K562 (cell line): ENCODE measurements at regions not wholly inside any gene's neighbourhood (a gene's known extent, or its start where the extent isn't known, plus 50 kb on each side); places are given as distances from the start of the nearest gene placed in this dataset.
A peak's percentile ranks its signal among the peaks of the same experiment; 100 is the strongest.

Experiments used
- ATAC-seq: fragments of 200-7000 bp; cut with Tn5 transposase; 3 replicates; pipeline ENCODE4 v1.9.1; 2020; ENCODE audit warnings: moderate library complexity
- BruUV-seq: library from RNA; stranded (reverse); fragments of 400-500 nt; replicated peaks from 2 replicates; lab custom pipeline; 2021; lab: Mats Ljungman, UMichigan
- CTCF ChIA-PET: fragments of 300-600 bp; formaldehyde crosslinking; extraction: SDS; loops from one replicate; lab custom pipeline; 2021; ENCODE audit warnings: low intra/inter-chr PET ratio; lab: Yijun Ruan, JAX
- POLR2A ChIA-PET: fragments of 300-600, 350-650 bp; sonication (Branson Sonifier 250); formaldehyde crosslinking; extraction: SDS; loops from one replicate; lab custom pipeline; 2021; ENCODE audit warnings: antibody characterized with exemption, inconsistent platforms; lab: Yijun Ruan, JAX
- DNase-seq, 4 experiments: peaks; one replicate each; pipeline versions ENCODE4 v3.0.0 to v3.0.0-alpha.2; 2011 to 2018; ENCODE audit warnings: low spot score in 3 of 4, mixed read lengths in 3 of 4; ENCODE audit errors: extremely low read depth in 1 of 4
- FAIRE-seq: peaks from 2 replicates; lab custom pipeline; 2011; peaks lifted over from hg19 to GRCh38; lab: Jason Lieb, UNC
- H2AFZ ChIP-seq: 2 replicates; pipeline ENCODE4 v1.6.0; 2011; ENCODE audit warnings: low read depth, low read length, control low read depth, inconsistent platforms
- H3K27ac ChIP-seq: fragments of 200-600 bp; 3 replicates; pipeline ENCODE4 v1.8.0; 2011; ENCODE audit warnings: low read depth, mild to moderate bottlenecking, control low read depth, inconsistent platforms, low read length, moderate library complexity, mixed read lengths; ENCODE audit errors: extremely low read depth
- H3K27me3 ChIP-seq, 2 experiments: fragments of 300-600 bp in 1 of 2; 2 replicates in 1 of 2; 3 replicates in 1 of 2; pipeline versions ENCODE4 v1.6.0 to v1.8.0; 2011; ENCODE audit warnings: inconsistent platforms in 2 of 2, low read length in 2 of 2, mild to moderate bottlenecking in 1 of 2, mixed read lengths in 1 of 2, moderate library complexity in 1 of 2; ENCODE audit not compliant: control insufficient read depth in 2 of 2, insufficient read depth in 2 of 2
- H3K36me3 ChIP-seq: fragments of 300-600 bp; 3 replicates; pipeline ENCODE4 v1.8.0; 2011; ENCODE audit warnings: mild to moderate bottlenecking, low read length, inconsistent platforms; ENCODE audit not compliant: control insufficient read depth, insufficient read depth
- H3K4me1 ChIP-seq, 2 experiments: fragments of 200-600 bp in 1 of 2; replicated peaks in 1 of 2; 2 replicates in 1 of 2; 3 replicates in 1 of 2; pipeline versions ENCODE4 v1.5.1 to v1.8.0; 2011; ENCODE audit warnings: inconsistent platforms in 2 of 2, low read length in 2 of 2, mild to moderate bottlenecking in 1 of 2, mixed read lengths in 1 of 2, moderate library complexity in 1 of 2; ENCODE audit not compliant: control insufficient read depth in 2 of 2, insufficient read depth in 2 of 2
- H3K4me2 ChIP-seq: 2 replicates; pipeline ENCODE4 v1.6.1; 2011; ENCODE audit warnings: low read length, control low read depth, inconsistent platforms, mixed read lengths; ENCODE audit not compliant: insufficient read depth
- H3K4me3 ChIP-seq: fragments of 200-600 bp; sonication (generic), shearing (Covaris generic); 2 replicates; pipeline ENCODE4 v1.5.1; 2016; ENCODE audit warnings: control low read depth, inconsistent platforms
- H3K79me2 ChIP-seq: fragments of 200-600 bp; 3 replicates; pipeline ENCODE4 v1.8.0; 2011; ENCODE audit warnings: low read length, inconsistent platforms; ENCODE audit not compliant: control insufficient read depth, insufficient read depth
- H3K9ac ChIP-seq, 2 experiments: 2 replicates each; pipeline versions ENCODE4 v1.6.0 to v1.6.1; 2011; ENCODE audit warnings: low read depth in 2 of 2, low read length in 2 of 2, control low read depth in 1 of 2, inconsistent platforms in 1 of 2, mild to moderate bottlenecking in 1 of 2, mixed read lengths in 1 of 2; ENCODE audit not compliant: insufficient read depth in 1 of 2
- H3K9me1 ChIP-seq: one replicate; pipeline ENCODE4 v1.6.0; 2011; ENCODE audit warnings: inconsistent platforms, mild to moderate bottlenecking, low read length, moderate library complexity; ENCODE audit not compliant: control insufficient read depth, insufficient read depth
- H3K9me3 ChIP-seq: replicated peaks from 2 replicates; pipeline ENCODE4 v1.5.1; 2011; ENCODE audit warnings: low read depth, low read length, inconsistent platforms; ENCODE audit not compliant: control insufficient read depth, insufficient read depth
- H4K20me1 ChIP-seq: replicated peaks from 2 replicates; pipeline ENCODE4 v1.6.1; 2011; ENCODE audit warnings: low read length, inconsistent platforms, mixed read lengths; ENCODE audit not compliant: control insufficient read depth, insufficient read depth
- ARID1B ChIP-seq: fragments of 450-650 bp; IDR thresholded peaks from 2 replicates; pipeline ENCODE4 v1.6.1; 2016; ENCODE audit warnings: antibody characterized with exemption, mild to moderate bottlenecking, inconsistent platforms
- ARNT ChIP-seq, 2 experiments: fragments of 450-650 bp; IDR thresholded peaks; 2 replicates each; pipeline ENCODE4 v1.6.1; 2016; ENCODE audit warnings: mild to moderate bottlenecking in 1 of 2
- CBFA2T2 ChIP-seq: fragments of 450-650 bp; conservative IDR thresholded peaks from 2 replicates; pipeline ENCODE4 v1.6.1; 2017; ENCODE audit warnings: mild to moderate bottlenecking
- CBFA2T3 ChIP-seq: fragments of 450-650 bp; IDR thresholded peaks from 2 replicates; pipeline ENCODE4 v1.6.1; 2017
- CEBPB ChIP-seq: fragments of 450-650 bp; IDR thresholded peaks from 2 replicates; pipeline ENCODE4 v1.6.1; 2016; ENCODE audit warnings: missing genetic modification characterization, missing compliant biosample characterization
- CEBPG ChIP-seq, 3 experiments: fragments of 200-800 bp in 1 of 3; sonication (Bioruptor generic) in 1 of 3; sonication (generic) in 1 of 3; formaldehyde crosslinking in 1 of 3; IDR thresholded peaks in 2 of 3; conservative IDR thresholded peaks in 1 of 3; 2 replicates each; pipeline versions ENCODE4 v1.6.1 to v1.8.0; 2016 to 2022; ENCODE audit warnings: missing compliant biosample characterization in 2 of 3, missing genetic modification characterization in 2 of 3, mild to moderate bottlenecking in 1 of 3, missing genetic modification reagents in 1 of 3
- FOXJ3 ChIP-seq: sonication (generic); formaldehyde crosslinking; IDR thresholded peaks from 2 replicates; pipeline ENCODE4 v1.4.0; 2020; ENCODE audit warnings: mild to moderate bottlenecking, missing genetic modification reagents
- FOXP1 ChIP-seq: sonication (generic); formaldehyde crosslinking; IDR thresholded peaks from 2 replicates; pipeline ENCODE4 v1.8.0; 2022; ENCODE audit warnings: mild to moderate bottlenecking, missing genetic modification reagents
- HLTF ChIP-seq: fragments of 450-650 bp; IDR thresholded peaks from 2 replicates; pipeline ENCODE4 v1.6.1; 2016
- KLF1 ChIP-seq: fragments of 450-650 bp; IDR thresholded peaks from 2 replicates; pipeline ENCODE4 v1.6.1; 2016; ENCODE audit warnings: missing genetic modification characterization, missing compliant biosample characterization
- MEF2D ChIP-seq: conservative IDR thresholded peaks from 2 replicates; pipeline ENCODE4 v1.6.1; 2016; ENCODE audit warnings: low read depth, missing genetic modification characterization, missing compliant biosample characterization
- MEIS2 ChIP-seq: fragments of 450-650 bp; IDR thresholded peaks from 2 replicates; pipeline ENCODE4 v1.6.1; 2014; ENCODE audit warnings: mild to moderate bottlenecking; ENCODE audit not compliant: partially characterized antibody
- RCOR1 ChIP-seq, 2 experiments: IDR thresholded peaks; 2 replicates each; pipeline ENCODE4 v1.6.1; 2012; ENCODE audit warnings: low read depth in 2 of 2, low read length in 2 of 2, borderline replicate concordance in 1 of 2, improper control_type of control experiment in 1 of 2
- RUNX1 ChIP-seq: sonication (generic); IDR thresholded peaks from 2 replicates; pipeline ENCODE4 v1.6.1; 2016; ENCODE audit warnings: antibody characterized with exemption, low read depth
- SAFB ChIP-seq: fragments of 200-400 bp; formaldehyde crosslinking; IDR thresholded peaks from 2 replicates; pipeline ENCODE4 v1.6.1; 2017; ENCODE audit warnings: low read depth, low read length, borderline replicate concordance
- STAT6 ChIP-seq: sonication (generic); formaldehyde crosslinking; IDR thresholded peaks from 2 replicates; pipeline ENCODE4 v1.8.1; 2023; ENCODE audit warnings: mild to moderate bottlenecking, missing genetic modification reagents
- TAL1 ChIP-seq: fragments of 450-650 bp; IDR thresholded peaks from 2 replicates; pipeline ENCODE4 v1.6.1; 2016; ENCODE audit warnings: mild to moderate bottlenecking
- U2AF2 ChIP-seq: fragments of 200-400 bp; formaldehyde crosslinking; optimal IDR thresholded peaks from 2 replicates; pipeline ENCODE3; 2017; ENCODE audit warnings: low read depth, mild to moderate bottlenecking, low read length
- ZBTB17 ChIP-seq: fragments of 450-650 bp; formaldehyde crosslinking; IDR thresholded peaks from 2 replicates; pipeline ENCODE4 v1.4.0; 2020; ENCODE audit warnings: mild to moderate bottlenecking
- ZNF174 ChIP-seq: fragments of 250-450 bp; sonication (Bioruptor Pico); IDR thresholded peaks from 2 replicates; pipeline ENCODE4 v1.4.0; 2020; ENCODE audit warnings: mild to moderate bottlenecking
- ZNF217 ChIP-seq: sonication (generic); formaldehyde crosslinking; IDR thresholded peaks from 2 replicates; pipeline ENCODE4 v1.8.0; 2022; ENCODE audit warnings: mild to moderate bottlenecking, missing genetic modification reagents
- ZNF232 ChIP-seq: sonication (generic); formaldehyde crosslinking; IDR thresholded peaks from 2 replicates; pipeline ENCODE4 v1.8.0; 2022; ENCODE audit warnings: mild to moderate bottlenecking, missing genetic modification reagents
- ZNF740 ChIP-seq, 3 experiments: fragments of 200-800 bp in 1 of 3; sonication (Bioruptor generic) in 1 of 3; sonication (generic) in 1 of 3; formaldehyde crosslinking in 1 of 3; IDR thresholded peaks; 2 replicates each; pipeline versions ENCODE4 v1.6.1 to v1.8.0; 2016 to 2022; ENCODE audit warnings: mild to moderate bottlenecking in 2 of 3, missing compliant biosample characterization in 2 of 3, missing genetic modification characterization in 2 of 3, missing genetic modification reagents in 1 of 3
- WGBS: fragments of 100-300 bp; shearing (Covaris generic); methylation state at CpG from one replicate; pipeline ENCODE4 v1.1.6; 2016; ENCODE audit warnings: low coverage, mixed read lengths; ENCODE audit not compliant: insufficient coverage; ENCODE audit errors: missing lambda C conversion rate; 5-methylcytosine and 5-hydroxymethylcytosine counted together
- in situ Hi-C: fragments of 300-500 bp; cut with MboI; formaldehyde crosslinking; loops from 4 replicates; pipeline ENCODE4 v1.15.0; 2018; ENCODE audit warnings: inconsistent platforms, mixed read lengths
- intact Hi-C: fragments of 100-400 bp; cut with micrococcal nuclease; formaldehyde crosslinking; loops from 2 replicates; pipeline ENCODE4 v1.14.2; 2022

- Histone ChIP-seq H3K9me3 (no peaks in the 10 kb centered on the region), H3K4me1 (peaks cover 9 to 21% of the 10 kb centered on the region in 2 experiments; a peak in 4 of 5 replicates), H3K4me2 (no peak overlapping the region; the same call in 1 of the 2 replicates), H3K4me3 (no peak overlapping the region), H2AFZ (peak overlapping the region; percentile 66), H3K9ac (no peak overlapping the region), H3K9me1 (no peaks in the 10 kb centered on the region), H3K36me3 (no peaks in the 10 kb centered on the region), H3K79me2 (no peaks in the 10 kb centered on the region), H3K27me3 (no peaks in the 10 kb centered on the region), H4K20me1 (no peaks in the 10 kb centered on the region), H3K27ac (no peak overlapping the region)
- 22% methylated on average over 5 of the region's 5 CpGs for WGBS
- intact Hi-C loops (no loop called here), in situ Hi-C loops (no loop called here)
- FAIRE-seq (peak; percentile 51), DNase-seq (no peak), ATAC-seq (no peak; the same call in 1 of the 3 replicates)
- POLR2A ChIA-PET = interaction anchor here (1.1 kb wide), 1 partner anchor 11 kb away, joined by 3 read pairs; no protein-coding TSS in a partner anchor
- BruUV-seq = no TSS peak
- CTCF ChIA-PET = no interaction called here
- TF ChIP-seq U2AF2 (no peak), ZBTB17 (CRISPR knock-in tag) (no peak), ZNF174 (no peak), CBFA2T2 (peak; percentile 21; the same call in 1 of the 2 replicates), ZNF740 (CRISPR knock-in tag; IDR thresholded peaks at IDR 0.05) (no peak), ZNF740 (tag; IDR thresholded peaks at IDR 0.05) (no peak), SAFB (no peak), FOXJ3 (CRISPR knock-in tag) (no peak), ZNF217 (CRISPR knock-in tag) (no peak), RCOR1 (IDR thresholded peaks at IDR 0.05; ENCODE audit: borderline replicate concordance in 1 of 2, low read depth in 2 of 2, low read length in 2 of 2) (no peak), RUNX1 (no peak), HLTF (no peak), CEBPG (CRISPR knock-in tag; IDR thresholded peaks at IDR 0.05) (no peak), CEBPG (tag; conservative IDR thresholded peaks at IDR 0.05 in 1 of 2, IDR thresholded peaks at IDR 0.05 in 1 of 2) (0 out of 4 replicates have a peak, but pooled peaks of 1 of the 2 experiments have one; percentile 44), TAL1 (peak; percentile 25; the same call in 1 of the 2 replicates), STAT6 (no peak), ARID1B (peak; percentile 22; the same call in 1 of the 2 replicates), CBFA2T3 (peak; percentile 46), FOXP1 (CRISPR knock-in tag) (no peak), ARNT (IDR thresholded peaks at IDR 0.05) (no peak), MEIS2 (peak; percentile 6), MEF2D (tag) (no peak), ZNF232 (no peak), CEBPB (tag) (peak; percentile 78), KLF1 (tag) (no peak)
These were observed 60.9 kb upstream of the IL1R1 start for GRCh38 chr2:102081606-102082005.
